ENCODE measurements at regions not wholly inside any gene's neighbourhood (a gene's known extent, or its start where the extent isn't known, plus 50 kb on each side); places are given as distances from the start of the nearest gene placed in this dataset.
A peak's percentile ranks its signal among the peaks of the same experiment; 100 is the strongest.

DNA sequence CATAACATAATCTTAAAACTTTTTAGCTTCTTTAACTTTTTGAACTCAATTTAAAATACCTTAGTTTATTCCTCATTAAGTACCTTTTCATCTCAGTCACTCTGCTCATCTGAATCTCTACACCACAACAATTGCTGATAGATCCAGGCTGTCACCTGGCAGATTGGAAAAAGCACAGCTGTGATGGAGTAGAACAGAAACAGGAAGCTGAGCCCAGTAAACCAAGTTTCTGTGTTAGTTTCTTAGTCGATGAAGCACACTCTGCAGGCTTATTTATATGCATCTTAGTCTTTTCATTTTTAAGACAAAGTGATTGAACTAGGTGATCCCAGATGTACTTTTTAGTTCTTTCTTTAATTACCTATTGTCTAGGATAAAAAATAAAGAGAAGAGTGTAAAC is 1398.0 kb upstream of the ALCAM start:
- TF ChIP-seq, protein P1, sequence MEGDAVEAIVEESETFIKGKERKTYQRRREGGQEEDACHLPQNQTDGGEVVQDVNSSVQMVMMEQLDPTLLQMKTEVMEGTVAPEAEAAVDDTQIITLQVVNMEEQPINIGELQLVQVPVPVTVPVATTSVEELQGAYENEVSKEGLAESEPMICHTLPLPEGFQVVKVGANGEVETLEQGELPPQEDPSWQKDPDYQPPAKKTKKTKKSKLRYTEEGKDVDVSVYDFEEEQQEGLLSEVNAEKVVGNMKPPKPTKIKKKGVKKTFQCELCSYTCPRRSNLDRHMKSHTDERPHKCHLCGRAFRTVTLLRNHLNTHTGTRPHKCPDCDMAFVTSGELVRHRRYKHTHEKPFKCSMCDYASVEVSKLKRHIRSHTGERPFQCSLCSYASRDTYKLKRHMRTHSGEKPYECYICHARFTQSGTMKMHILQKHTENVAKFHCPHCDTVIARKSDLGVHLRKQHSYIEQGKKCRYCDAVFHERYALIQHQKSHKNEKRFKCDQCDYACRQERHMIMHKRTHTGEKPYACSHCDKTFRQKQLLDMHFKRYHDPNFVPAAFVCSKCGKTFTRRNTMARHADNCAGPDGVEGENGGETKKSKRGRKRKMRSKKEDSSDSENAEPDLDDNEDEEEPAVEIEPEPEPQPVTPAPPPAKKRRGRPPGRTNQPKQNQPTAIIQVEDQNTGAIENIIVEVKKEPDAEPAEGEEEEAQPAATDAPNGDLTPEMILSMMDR (IDR thresholded peaks at IDR 0.05; ENCODE audit: borderline replicate concordance, insufficient read depth, low read depth, low read length): no peak
- no peak overlapping the region for H3K4me3 ChIP-seq (ENCODE audit: low read depth, low read length)

DNA sequence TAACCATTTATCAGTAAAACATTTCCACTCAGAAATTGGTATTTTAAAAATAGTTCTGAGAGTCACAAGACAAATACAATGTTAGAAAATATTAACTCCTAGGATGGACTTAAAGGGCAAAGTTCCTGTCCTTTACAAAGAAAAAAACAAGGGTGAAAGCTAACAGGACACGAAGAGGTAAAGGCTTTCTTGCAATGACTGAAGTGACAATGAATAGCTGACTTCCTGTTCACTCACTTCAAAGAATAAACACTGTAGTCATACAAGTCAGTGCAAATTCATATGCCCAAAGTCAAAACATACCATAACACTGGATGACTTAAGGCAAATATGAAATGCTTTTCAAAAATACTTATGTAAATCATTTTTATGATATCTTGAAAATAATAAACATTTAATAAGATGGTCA is 1389.8 kb upstream of the ALCAM start:
- TF ChIP-seq, protein P1 (IDR thresholded peaks at IDR 0.05; ENCODE audit: borderline replicate concordance, insufficient read depth, low read depth, low read length): no peak
- H3K4me3 ChIP-seq (ENCODE audit: low read depth, low read length): no peak overlapping the region

DNA sequence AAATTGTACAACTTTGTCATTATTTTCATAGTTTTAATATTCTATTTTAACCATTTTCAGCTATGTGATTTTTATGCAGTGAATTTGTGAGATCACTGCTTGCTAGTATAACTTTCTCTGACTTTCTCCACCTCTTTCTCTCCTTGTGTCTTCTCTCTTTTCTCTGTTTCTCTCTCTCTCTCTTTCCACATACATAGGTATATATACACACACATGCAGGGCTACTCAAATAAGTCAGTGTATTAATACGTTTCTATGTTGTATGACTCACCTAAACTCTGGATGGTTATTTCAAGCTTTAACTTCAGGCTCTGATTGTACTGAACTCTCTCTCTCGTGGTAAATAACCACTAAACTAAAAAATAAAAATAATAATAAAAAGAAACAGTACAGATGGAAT is 1389.3 kb upstream of the ALCAM start:
- TF ChIP-seq, protein P1 (IDR thresholded peaks at IDR 0.05; ENCODE audit: borderline replicate concordance, insufficient read depth, low read depth, low read length): no peak
- H3K4me3 ChIP-seq (ENCODE audit: low read depth, low read length): no peak overlapping the region

DNA sequence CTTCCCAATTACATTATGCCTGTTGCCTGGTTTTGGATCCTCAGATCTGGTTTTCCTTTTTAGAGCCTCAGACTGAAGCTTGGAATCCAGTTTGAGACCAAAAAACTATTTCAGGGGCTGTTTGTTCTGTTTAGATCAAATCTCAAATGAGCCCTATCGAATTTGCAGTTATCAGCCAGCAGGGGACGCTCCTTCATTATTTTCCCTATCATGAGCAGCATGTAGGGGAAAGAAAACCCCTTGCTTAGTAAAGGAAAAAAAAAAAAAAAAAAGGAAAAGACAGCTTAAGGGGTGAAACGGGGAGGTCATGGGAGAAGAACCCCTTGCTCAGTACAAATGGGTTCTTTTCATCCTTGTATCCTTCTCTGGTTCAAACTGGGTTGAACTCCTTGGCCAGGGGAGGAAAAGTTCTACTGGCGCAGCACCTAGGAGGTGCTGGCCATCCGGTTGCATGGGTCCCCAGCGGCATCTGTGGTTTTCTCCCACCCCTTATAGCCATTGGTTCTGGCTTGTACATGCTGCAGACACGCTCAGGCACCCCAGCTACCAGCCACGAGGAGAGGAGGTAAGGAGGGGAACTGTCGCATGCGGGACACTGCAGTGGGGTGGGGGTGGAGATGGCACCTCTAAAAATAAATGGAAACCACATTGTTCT is 1375.1 kb upstream of the ALCAM start:
- TF ChIP-seq, protein P1 (IDR thresholded peaks at IDR 0.05; ENCODE audit: borderline replicate concordance, insufficient read depth, low read depth, low read length): peak; percentile 48; the same call in 1 of the 2 replicates

DNA sequence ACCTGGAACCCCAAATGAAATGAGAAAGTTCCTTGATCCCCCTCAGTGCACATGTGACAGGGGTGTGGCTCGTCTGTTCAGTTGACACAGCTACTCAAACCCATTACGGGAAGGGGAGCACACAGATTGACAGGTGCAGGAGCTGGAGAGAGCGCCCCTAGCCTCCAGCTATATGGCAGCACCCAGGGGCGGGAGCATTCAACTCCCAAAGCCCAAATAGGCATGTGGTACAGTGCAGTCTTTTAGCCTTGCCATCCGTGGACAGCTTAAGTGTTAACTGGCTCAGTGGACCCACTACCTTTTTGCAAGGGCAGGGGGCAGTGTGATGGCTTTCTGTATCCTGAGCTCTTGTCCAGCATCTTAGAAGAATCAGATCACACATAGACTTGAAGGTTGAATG is 1374.2 kb upstream of the ALCAM start:
- no peak overlapping the region for H3K4me3 ChIP-seq (ENCODE audit: low read depth, low read length)
- TF ChIP-seq, protein P1 (IDR thresholded peaks at IDR 0.05; ENCODE audit: borderline replicate concordance, insufficient read depth, low read depth, low read length): no peak

More for the DNA sequence above, 1375.1 kb upstream of the ALCAM start:
- no peak overlapping the region for H3K4me3 ChIP-seq (ENCODE audit: low read depth, low read length)

DNA sequence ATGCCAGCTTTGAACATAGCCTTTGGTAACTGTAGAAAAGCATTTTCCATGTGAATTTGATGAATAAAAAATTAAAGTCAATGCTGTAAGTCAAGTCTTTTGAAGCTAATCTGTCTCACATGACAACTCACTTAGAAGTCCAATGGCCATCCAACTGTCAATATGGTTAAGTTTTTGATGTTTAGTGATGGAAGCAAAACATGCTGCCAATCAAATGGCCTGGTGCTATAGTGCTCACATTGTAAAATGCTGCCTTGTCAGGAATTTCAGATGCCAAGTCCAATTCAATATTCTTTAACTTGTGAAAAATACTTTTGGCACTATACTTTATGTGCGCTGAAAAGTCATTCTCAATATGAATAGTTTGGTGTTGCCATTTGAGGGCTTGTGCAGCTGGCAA is 1361.8 kb upstream of the ALCAM start:
- H3K4me3 ChIP-seq (ENCODE audit: low read depth, low read length): no peak overlapping the region

DNA sequence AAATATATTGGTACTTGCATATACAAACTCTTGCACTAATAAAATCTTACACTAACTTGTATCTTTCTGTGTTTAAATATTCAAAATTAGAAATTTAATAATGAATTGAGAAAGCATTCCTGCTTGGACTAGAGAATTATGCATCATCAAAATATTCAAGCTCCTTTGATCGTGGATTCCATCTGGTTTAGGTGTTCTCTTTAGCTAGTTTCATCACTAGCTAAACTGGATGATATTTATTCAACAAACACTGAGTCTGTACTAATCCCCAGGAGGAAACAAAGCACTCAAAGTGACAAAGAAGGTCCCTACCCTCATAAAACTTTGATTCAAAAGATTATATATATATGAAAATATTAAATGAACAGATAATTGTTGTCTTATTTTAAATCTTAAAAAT is 1360.9 kb upstream of the ALCAM start:
- TF ChIP-seq, protein P1 (IDR thresholded peaks at IDR 0.05; ENCODE audit: borderline replicate concordance, insufficient read depth, low read depth, low read length): no peak
- no peak overlapping the region for H3K4me3 ChIP-seq (ENCODE audit: low read depth, low read length)

More for the DNA sequence above, 1361.8 kb upstream of the ALCAM start:
- TF ChIP-seq, protein P1 (IDR thresholded peaks at IDR 0.05; ENCODE audit: borderline replicate concordance, insufficient read depth, low read depth, low read length): no peak
